HS-27A (cell line): ENCODE measurements at regions not wholly inside any gene's neighbourhood (a gene's known extent, or its start where the extent isn't known, plus 50 kb on each side); places are given as distances from the start of the nearest gene placed in this dataset.
"Not testable (repeated sequence)": the region's sequence is repeated elsewhere in the genome, so short reads cannot be mapped to it uniquely, and the experiment has no call there.

Experiments
- DNase-seq: peaks from one replicate; pipeline ENCODE4 v3.0.0-alpha.2; 2012; ENCODE audit warnings: low read depth, missing footprints

DNA sequence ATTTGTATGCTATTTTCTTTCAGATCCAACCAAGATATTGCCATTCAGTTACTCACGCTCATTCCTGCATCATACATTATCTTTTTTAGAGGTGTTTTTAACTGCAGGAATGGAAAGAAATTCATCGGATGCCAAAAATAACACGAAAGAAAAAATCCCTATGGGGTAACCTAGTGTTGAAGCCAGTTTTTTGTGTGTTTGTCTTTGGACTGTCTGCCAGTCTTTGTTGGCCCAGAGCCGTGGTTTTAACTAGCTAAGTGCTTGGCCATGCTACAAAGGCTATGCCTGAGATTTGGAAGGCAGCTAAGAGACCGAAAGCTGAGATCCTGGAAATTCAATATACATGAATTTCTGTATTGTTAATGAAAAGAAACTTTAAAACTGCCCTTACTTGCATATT lies 309.8 kb upstream of the CNTN5 start:
- DNase-seq: no peak

DNA sequence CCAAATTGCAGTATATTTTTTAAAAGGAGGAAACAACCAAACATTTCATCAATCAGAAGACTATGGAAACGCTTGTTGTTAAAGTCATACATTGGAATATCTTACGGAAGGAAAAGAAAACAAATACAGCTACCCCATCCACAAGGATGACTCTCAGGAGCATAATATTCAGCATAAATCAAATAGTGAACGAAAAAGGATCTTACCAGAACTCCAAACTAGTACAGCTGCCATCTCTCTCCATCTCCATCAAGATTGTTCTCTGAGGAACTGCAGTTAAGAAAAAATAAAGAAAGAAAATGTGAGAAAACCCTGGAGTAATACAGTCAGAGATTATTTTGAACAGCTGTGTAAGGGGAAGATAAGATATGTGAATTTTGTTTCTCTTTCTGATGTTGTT lies 299.8 kb upstream of the CNTN5 start:
- DNase-seq: no peak

DNA sequence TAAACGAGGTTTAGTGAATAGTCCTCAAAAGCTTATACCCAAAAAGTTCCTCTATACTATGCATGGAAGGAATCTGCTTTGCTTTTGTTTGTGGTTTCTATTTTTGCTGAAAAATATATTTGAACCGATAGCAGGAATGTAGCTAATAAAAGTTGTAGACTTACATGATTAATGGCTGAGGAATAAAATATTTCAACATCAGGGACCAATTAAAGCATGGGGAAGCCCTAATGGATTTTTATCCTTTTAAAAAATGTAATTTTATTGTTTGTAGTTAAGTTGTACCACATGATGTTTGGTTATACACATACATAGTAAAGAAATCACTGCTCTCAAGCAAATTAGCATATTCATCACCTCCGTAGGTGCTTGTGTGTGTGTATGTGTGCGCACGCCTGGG lies 295.3 kb upstream of the CNTN5 start:
- DNase-seq: no peak

DNA sequence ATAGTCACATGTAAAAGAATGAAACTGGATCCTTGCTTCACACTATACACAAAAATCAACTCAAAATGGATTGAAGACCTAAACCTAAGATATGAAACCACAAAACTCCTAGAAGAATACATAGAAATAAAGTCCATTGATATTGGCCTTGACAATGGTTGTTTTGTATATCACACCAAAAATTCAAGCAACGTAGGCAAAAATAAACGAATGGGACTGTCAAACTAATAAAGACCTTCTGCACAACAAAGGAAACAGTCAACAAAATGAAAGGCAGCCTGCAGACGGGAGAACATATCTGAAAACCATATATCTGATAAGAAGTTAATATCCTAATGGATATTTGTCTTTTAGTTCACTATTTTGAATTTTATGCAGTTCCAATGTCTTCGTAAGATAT lies 292.3 kb upstream of the CNTN5 start:
- no peak for DNase-seq

DNA sequence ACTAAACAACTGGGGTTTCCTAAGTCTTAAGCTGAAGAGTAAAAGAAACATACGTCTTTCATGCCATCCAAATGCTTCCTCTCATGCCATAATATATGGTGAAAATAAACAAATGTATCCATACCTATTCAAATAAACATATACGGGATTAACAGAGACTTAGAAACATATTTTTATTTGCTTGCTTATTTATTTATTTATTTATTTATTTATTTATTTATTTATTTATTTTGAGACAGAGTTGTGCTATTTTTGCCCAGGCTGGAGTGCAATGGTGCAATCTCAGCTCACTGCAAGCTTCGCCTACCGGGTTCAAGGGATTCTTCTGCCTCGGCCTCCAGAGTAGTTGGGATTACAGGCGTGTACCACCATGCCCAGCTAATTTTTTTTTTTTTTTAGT lies 291.6 kb upstream of the CNTN5 start:
- no peak for DNase-seq

DNA sequence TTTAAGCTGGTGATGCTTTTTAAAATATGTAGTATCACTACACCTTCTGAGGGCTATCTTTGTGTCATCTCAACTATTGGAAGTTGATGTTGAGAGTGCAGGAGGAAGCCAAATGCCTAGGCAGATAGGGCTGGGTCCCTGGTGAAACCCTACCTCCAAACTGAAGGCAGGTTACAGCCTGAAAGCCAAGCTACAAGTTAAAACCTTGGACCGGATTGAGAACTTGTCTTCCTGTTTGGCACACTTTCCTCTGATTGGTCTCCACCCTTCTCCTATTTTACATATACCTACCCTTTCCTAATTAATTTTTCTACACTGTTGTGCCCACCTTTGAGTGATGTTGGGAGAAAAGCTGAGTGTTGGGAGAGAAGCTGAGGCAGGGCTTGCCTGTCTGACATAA lies 287.8 kb upstream of the CNTN5 start:
- DNase-seq: no peak

DNA sequence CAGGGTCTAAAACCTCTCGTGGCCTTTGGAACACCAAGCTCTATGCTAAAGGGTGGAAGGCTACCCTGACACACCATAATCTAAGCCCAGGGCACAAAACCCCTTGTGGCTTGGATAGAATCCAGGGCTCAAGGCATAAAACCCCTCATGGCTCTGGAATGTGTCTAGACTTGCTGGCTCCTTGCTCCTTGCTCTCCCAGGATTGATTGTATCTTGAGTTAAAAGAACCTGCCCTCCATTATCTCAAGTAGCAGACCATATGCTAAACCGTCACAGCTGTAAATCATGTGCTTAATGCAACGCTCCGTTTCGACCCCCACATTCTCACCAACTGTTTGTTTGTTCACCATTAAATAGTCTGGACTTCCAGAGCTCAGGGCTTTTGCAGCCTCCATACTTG lies 287.4 kb upstream of the CNTN5 start:
- DNase-seq: peak; percentile 12

DNA sequence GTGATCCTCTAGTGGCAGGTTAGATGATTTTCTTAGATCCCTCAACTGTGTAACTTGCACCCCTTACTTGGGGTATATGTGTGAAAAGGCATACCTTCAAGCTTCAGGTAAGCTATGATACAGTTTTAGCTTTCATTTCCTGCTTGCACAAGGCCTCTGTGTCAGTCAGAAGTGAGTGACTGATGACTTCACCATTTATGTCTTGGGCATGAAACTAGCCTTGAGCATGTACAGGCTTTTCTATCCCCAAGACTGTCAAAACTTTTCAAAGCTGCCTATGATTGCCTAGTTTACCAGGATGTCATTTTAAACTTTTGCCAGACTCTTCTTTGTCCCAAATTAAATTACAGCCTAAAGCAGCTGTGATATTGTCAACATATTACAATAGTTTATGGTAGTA lies 286.1 kb upstream of the CNTN5 start:
- DNase-seq: no peak

DNA sequence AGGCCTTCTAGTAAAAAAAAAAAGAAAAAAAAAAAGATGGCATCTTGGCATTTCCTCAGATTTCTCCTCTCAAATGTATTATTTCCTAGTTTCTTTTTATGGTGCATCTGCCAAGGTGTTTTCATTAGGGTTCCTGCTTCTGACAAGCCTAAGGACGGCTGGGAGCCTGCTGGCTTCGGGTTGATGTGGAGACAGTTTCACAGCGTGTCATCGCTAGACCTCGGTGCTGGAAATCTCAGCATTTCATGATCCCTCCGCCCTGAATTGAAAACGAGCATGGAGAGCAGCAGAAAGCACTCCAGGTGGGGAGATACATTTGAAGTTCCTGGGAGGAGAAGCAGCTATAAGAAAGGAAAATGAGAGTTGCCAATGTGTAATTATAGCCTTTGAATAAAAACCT lies 283.9 kb upstream of the CNTN5 start:
- DNase-seq: no peak

DNA sequence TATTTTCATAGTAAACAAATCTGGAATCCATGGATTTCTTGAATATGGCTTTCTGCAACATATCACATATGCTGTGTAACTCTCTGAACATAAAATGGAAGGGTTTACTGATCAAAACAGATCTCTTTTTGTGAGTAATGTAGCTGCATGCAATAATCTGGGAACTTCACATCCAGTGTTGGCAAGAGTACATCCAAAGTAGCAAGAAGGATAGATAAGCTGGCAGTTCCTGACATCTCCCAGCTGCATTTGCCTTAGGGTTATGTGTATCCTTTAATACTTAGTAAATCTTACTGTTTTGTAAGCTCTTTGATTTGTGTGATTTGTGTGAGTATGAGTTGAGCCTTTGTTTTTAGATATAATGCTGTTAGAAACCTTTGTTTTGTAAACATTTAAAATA lies 280.4 kb upstream of the CNTN5 start:
- DNase-seq: no peak

DNA sequence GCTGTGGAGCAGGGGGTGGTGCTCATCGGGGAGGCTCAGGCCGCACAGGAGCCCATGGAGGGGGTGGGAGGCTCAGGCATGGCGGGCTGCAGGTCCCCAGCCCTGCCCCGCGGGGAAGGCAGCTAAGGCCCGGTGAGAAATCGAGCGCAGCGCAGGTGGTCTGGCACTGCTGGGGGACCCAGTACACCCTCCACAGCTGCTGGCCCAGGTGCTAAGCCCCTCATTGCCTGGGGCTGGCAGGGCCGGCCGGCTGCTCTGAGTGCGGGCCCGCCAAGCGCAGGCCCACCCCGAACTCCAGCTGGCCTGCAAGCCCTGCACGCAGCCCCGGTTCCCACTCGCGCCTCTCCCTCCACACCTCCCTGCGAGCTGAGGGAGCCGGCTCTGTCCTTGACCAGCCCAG lies 257.3 kb upstream of the CNTN5 start:
- DNase-seq: not testable (repeated sequence)

DNA sequence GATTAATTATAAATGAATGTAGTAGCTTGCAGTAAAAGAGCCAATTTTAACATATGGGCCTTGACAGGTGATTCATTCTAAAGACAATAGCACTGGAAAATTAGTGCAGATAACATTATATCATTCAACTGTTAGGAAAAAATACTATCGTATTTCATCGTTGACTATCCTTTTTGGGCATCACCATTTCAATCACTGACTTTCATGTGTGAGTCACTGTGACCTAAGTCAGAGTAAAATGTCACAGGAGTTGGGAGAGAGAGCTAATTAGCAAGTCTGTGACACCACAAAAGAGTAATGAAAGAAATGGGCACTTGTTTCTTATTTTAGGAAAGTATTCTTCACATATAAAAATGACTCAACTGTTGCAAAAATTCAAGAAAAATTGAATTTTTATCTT lies 253.8 kb upstream of the CNTN5 start:
- no peak for DNase-seq

DNA sequence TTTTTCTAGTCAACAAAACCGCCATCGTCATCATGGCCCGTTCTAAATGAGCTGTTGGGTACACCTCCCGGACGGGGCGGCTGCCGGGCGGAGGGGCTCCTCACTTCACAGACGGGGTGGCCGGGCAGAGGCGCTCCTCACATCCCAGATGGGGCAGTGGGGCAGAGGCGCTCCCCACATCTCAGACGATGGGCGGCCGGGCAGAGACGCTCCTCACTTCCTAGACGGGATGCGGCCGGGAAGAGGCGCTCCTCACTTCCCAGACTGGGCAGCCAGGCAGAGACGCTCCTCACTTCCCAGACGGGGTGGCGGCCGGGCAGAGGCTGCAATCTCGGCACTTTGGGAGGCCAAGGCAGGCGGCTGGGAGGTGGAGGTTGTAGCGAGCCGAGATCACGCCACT lies 250.7 kb upstream of the CNTN5 start:
- not testable (repeated sequence) for DNase-seq

DNA sequence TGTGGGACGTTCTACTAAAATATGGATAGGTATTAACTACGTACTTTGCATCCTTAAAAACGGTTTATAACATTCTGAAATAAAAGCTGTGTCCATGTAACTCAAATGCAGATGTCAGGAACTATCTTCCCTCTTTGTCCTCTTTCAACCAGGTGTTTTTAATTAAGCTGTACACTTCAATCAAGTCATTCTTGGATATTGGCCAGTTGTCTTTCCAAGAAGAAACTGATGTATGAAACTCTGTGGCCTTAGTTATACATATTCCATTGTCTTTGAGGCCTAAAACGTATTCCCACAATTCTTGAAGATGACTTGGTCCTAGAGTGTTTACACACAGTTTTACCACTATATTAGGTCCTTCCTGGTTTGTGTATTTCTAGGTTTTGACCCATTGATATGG lies 249.0 kb upstream of the CNTN5 start:
- no peak for DNase-seq

DNA sequence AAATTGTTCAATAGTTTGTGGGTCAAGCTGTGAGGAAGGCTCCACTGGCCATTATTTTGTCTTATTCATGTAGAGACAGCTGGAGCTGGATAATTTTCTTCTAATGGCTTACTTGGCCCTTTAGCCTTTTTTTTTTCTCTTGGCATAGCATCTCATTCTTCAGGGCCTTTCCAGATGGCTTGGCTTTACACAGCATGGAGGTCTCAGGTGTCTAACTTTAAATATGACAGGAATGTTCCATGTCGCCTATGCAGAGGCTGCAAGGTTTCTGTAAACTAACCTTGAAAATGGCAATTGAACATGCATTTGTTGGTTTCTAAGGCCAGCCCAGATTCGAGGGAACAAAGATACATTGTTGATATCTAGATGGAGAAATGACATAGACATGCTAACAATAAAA lies 247.9 kb upstream of the CNTN5 start:
- no peak for DNase-seq

DNA sequence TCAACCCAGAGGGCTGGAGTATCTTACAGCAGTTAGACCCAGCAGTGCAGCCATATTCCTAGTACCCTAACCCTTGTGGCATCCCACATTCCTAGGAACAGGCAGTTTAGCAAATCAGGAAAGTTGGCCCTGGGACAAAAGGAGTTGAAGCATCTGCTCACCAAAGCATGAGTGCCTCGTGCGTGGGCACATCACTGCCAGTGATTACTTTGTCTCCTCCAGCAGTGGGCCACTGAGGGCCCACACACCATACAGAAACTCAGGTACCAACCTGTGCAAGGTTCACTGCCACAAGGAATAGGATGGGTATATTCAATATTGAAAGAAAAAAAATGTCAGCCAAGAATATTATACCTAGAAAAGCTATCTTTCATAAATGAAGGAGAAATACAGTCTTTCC lies 227.5 kb upstream of the CNTN5 start:
- no peak for DNase-seq

DNA sequence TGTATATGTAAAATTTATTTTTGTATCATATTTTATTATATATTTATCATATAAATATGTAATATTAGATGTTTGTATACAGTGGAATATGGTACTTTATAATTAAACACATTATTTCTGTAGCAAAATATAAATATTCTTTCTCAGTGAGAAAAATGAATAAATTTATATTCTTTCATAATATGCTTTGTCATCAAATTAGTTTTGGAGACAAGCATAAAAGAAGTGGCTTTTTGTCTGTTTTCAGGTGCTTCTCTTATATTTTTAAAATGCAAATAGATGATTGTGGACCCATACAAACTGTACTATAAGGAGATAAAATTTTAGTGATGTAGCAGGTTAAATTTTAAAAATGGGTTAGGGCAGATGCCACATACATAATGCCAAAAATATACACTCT lies 222.4 kb upstream of the CNTN5 start:
- no peak for DNase-seq

DNA sequence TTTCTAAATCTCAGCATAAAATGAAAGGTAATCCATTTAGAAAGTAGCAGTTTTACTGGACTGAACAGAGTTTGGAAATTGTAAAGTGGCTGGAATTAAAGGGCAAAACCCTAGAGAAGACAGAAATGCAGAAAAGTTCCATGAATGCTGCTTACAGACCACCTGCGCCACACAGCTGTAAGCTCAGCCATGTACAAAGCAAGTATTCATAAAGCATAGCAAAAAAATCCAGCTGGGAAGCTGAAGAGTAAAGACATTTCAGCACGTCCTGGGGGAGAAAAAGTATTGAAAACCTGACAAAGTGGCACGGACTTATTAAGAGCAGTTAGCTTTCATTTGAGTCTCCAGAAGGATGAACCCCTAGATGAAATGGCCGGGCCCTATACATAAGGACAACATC lies 220.1 kb upstream of the CNTN5 start:
- no peak for DNase-seq

DNA sequence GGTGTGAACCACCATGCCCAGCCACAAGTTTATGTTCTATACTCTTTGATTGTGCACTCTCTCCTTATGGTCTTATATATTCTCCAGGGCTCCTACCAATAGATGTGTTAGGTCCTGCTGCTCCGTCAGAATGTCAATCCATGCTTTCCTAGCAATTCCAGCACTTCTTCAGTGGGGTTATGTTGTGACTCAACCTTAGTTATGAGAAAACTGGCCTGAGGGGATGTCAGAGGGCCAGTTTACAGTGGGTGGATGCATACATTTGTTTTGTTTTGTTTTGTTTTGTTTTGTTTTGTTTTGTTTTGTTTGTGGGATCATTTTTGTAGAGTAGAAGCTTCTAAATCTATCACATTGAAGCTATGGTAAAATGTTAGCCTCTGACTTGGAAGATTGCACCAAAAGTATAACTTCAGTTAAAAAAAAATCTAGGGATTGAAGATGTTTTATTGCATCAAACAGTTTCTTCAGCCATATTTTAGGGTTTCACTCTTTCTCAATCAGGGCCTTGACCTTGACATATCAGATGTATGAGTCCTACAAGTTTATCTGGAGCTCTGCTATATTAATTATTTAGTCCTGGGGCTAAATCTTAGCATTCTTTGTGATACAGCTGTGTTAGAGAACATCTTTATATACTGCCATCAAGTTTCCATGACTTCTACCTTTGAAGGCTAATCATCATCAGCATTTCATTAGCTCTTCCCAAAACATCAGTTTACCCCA lies 191.6 kb upstream of the CNTN5 start:
- DNase-seq: no peak

DNA sequence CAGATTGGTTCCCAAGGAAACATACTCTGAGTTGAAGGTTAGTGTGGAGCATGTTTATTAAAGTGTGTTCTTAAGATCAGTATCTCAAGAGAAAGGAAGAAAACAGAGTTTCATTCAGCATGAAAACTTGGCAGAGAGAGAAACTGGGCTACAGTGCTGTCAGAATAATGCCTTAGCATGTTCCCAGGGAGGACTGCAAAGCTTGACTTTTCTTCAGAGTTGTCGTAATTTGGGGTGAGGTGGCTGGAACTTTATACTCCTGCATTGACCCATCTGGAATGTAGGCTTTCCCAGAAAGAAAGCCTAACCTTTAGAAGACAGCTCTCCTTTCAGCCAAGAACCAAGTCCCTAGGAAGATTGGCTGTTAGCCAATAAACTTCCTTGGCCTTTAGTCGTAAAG lies 190.8 kb upstream of the CNTN5 start:
- DNase-seq: no peak

DNA sequence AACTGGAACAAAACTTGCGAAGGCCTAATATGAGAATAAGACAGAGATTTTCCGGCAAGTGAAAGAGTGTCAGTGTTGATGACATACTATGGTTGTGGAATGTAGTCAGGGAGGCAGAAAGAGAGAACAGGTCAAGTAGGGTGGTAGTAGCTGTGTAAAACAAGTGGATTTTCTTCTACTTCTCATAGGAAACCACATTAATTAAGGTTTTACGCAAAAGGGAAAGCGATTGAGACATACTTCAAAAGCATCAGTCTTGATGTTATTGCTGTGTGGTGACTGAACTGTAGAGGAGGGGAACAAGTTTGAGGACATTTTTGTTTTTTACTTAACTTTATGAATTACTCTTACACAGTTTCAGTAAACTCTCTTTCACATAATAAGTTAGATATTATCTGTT lies 186.0 kb upstream of the CNTN5 start:
- DNase-seq: no peak

DNA sequence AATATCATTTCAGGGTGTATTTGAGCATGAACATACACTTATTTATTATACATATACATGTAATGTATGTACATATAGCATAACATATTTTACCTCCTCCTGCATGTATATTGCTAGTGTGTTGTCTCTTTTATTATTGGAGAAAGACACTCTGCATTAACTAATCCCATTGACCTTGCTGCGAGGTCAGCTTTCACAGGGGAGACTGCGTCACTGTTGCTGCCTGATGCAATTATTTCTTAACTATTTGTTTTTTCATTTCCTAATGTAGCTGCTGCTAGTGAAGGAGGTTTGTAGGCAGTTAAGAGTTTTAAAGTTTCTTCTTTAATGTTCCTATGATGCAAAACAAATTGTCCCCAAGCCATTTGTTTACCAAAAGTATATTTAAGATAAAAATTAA lies 185.4 kb upstream of the CNTN5 start:
- DNase-seq: no peak

DNA sequence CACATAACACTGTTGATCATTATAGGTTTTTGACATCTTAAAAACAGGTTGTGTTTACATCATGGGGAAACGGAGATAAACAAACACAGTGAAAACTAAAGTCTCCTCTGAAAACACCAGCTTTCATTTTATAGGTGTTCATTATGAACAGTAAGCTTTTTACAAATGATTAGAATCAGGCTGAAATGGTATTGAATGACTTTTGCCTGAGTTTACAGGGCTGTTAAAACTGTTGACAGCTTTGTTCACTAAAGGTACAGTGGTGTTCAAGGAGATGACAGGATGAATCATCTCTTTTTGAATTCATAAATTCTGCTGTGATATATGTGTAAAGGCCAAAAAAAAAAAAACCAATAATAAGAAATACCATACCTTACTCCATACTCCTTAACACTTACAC lies 184.6 kb upstream of the CNTN5 start:
- DNase-seq: no peak

DNA sequence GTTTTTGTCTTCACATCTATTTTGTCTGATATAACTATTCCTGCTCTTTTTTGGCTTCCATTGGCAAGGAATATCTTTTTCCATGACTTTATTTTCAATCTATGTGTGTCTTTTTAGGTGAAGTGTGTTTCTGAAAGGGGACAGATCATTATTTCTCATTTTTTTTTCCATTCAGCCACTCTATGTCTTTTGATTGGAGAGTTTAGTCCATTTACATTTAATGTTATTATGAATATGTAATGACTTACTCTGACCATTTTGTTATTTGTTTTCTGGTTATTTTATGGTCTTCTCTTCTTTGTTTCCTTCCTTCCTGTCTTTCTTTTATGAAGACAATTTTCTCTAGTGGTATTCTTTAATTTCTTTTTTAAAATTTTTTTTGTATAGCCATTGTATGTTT lies 178.6 kb upstream of the CNTN5 start:
- no peak for DNase-seq

DNA sequence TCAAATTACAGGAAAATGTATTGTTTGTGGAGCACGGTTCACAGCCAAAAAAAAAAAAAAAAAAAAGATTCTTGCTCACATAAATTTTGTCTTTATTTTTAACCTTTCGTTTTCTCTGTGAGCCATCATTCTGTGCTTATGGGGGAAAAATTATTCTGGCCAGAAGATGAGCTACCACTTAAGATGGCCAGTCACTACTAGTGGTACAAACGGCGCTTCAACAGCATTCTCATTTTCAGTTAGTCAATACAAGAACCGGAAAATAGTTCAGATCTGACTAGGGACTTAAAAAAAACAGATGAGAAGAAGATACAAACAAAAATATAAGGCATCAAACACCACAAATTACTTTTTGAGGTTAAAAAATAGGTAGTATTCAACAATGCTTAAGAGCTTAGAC lies 158.6 kb upstream of the CNTN5 start:
- no peak for DNase-seq
